Spleen (tissue), 7 donors: ENCODE measurements at regions not wholly inside any gene's neighbourhood (a gene's known extent, or its start where the extent isn't known, plus 50 kb on each side); places are given as distances from the start of the nearest gene placed in this dataset.

Experiments used
- CTCF ChIP-seq, 11 experiments: fragments of 200-600 bp in 7 of 11; fragments of 450-650 bp in 4 of 11; sonication (generic) in 4 of 11; IDR thresholded peaks in 8 of 11; conservative IDR thresholded peaks in 3 of 11; 1 replicate in 7 of 11; 2 replicates in 4 of 11; pipeline versions ENCODE4 v1.4.0 to v1.8.0; 2016 to 2021; ENCODE audit warnings: antibody characterized with exemption in 11 of 11, inconsistent platforms in 4 of 11, mild to moderate bottlenecking in 1 of 11
- POLR2AphosphoS5 ChIP-seq, 3 donors: sonication (generic); formaldehyde crosslinking; IDR thresholded peaks; one replicate each; pipeline ENCODE4 v1.5.1; 2017; ENCODE audit warnings: antibody characterized with exemption in 3 of 3
- donor health status: DM: no; HTN: no; CAD: no; lungs with moderate emphysema.
- donor health status: DM: no; HTN: no; CAD: no.
- donor health status: DM: no; HTN: no; CAD: no.

GRCh38 chr2:223232285-223232684, 180.3 kb downstream of the KCNE4 start:
- no peak for TF ChIP-seq CTCF (IDR thresholded peaks at IDR 0.05 in 8 of 11, conservative IDR thresholded peaks at IDR 0.05 in 3 of 11)
- no peak for TF ChIP-seq POLR2AphosphoS5 (IDR thresholded peaks at IDR 0.05)
